Fibroblast of skin of back (primary cell): ENCODE measurements at regions not wholly inside any gene's neighbourhood (a gene's known extent, or its start where the extent isn't known, plus 50 kb on each side); places are given as distances from the start of the nearest gene placed in this dataset.
"Not testable (repeated sequence)": the region's sequence is repeated elsewhere in the genome, so short reads cannot be mapped to it uniquely, and the experiment has no call there.

Experiments
- DNase-seq: peaks from one replicate; pipeline ENCODE4 v3.0.0-alpha.2; 2013

- no peak for DNase-seq
Observed at GRCh38 chr4:20196476-20196875, 55.2 kb upstream of the SLIT2 start.

- peak; percentile 76 for DNase-seq
Observed at GRCh38 chr4:20195071-20195885, 56.4 kb upstream of the SLIT2 start.

- DNase-seq, result peak; percentile 92
Observed at GRCh38 chr4:20194123-20195013, 57.3 kb upstream of the SLIT2 start.

- DNase-seq, result peak; percentile 23
Observed at GRCh38 chr4:20193141-20193936, 58.4 kb upstream of the SLIT2 start.

GRCh38 chr4:20192736-20193135 is 59.0 kb upstream of the SLIT2 start:
- no peak for DNase-seq

- DNase-seq, result no peak
Observed at GRCh38 chr4:20185103-20185502, 66.6 kb upstream of the SLIT2 start.

- DNase-seq, result not testable (repeated sequence)
Observed at GRCh38 chr4:20183131-20183530, 68.6 kb upstream of the SLIT2 start.

GRCh38 chr4:20181926-20182325 is 69.8 kb upstream of the SLIT2 start:
- peak; percentile 37 for DNase-seq

- DNase-seq, result no peak
Observed at GRCh38 chr4:20180509-20180908, 71.2 kb upstream of the SLIT2 start.

GRCh38 chr4:20178902-20179576 is 72.7 kb upstream of the SLIT2 start:
- DNase-seq, result no peak

- DNase-seq, result no peak
Observed at GRCh38 chr4:20176881-20177280, 74.8 kb upstream of the SLIT2 start.

- peak; percentile 19 for DNase-seq
Observed at GRCh38 chr4:20172070-20172760, 79.5 kb upstream of the SLIT2 start.

- DNase-seq, result no peak
Observed at GRCh38 chr4:20166544-20166943, 85.2 kb upstream of the SLIT2 start.

- DNase-seq, result no peak
Observed at GRCh38 chr4:20159516-20159915, 92.2 kb upstream of the SLIT2 start.

- no peak for DNase-seq
Observed at GRCh38 chr4:20158195-20158594, 93.5 kb upstream of the SLIT2 start.

GRCh38 chr4:20151436-20151835 is 100.3 kb upstream of the SLIT2 start:
- peak; percentile 25 for DNase-seq

GRCh38 chr4:20149143-20149542 is 102.6 kb upstream of the SLIT2 start:
- DNase-seq, result not testable (repeated sequence)

- peak; percentile 43 for DNase-seq
Observed at GRCh38 chr4:20137176-20137575, 114.5 kb upstream of the SLIT2 start.

GRCh38 chr4:20127626-20128025 is 124.1 kb upstream of the SLIT2 start:
- peak; percentile 64 for DNase-seq

GRCh38 chr4:20126906-20127305 is 124.8 kb upstream of the SLIT2 start:
- DNase-seq, result peak; percentile 77

GRCh38 chr4:20124317-20125026 is 127.2 kb upstream of the SLIT2 start:
- DNase-seq, result no peak
